T-helper 1 cell (primary cell): ENCODE measurements at regions not wholly inside any gene's neighbourhood (a gene's known extent, or its start where the extent isn't known, plus 50 kb on each side); places are given as distances from the start of the nearest gene placed in this dataset.
"Not testable (repeated sequence)": the region's sequence is repeated elsewhere in the genome, so short reads cannot be mapped to it uniquely, and the experiment has no call there.

Experiments
- DNase-seq, 5 donors: peaks; one replicate each; pipeline ENCODE4 v3.0.0-alpha.2; 2012 to 2020

DNA sequence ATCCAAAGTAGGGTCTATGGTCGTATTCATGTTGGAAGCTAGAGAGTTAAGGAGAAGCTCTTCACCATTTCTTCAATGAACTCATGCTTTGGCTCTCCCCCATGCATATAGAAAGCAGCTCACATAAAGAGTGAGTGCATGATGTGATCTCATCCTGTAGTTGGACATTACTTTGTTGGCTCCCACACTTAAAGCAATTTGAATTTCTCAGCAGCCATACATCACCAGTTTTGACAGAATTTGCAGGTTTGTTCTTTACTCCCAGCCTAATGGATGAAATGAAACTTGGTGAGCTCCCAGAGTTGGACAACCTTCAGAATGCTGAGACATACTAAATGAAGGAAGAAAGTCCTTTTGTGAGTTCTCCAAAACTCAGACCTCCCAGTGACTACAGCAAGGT lies 613.5 kb downstream of the IQCM start:
- DNase-seq = no peak

DNA sequence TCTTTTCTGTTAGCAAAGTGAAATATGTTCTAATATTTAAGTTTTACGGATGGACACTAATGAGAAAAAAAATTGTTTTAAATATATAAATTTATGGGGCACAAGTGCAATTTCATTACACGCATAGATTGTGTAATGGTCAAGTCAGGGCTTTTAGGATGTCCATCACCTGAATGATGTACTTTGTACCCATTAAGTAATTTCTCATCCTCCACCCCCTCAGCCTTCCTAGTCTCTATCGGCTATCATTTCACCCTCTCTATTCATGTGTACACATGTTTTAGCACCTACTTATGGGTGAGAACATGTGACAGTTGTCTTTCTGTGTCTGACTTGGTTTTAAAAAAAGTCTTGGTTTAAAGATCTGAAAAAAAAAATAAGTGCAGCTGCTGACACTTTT lies 616.0 kb downstream of the IQCM start:
- DNase-seq = no peak

DNA sequence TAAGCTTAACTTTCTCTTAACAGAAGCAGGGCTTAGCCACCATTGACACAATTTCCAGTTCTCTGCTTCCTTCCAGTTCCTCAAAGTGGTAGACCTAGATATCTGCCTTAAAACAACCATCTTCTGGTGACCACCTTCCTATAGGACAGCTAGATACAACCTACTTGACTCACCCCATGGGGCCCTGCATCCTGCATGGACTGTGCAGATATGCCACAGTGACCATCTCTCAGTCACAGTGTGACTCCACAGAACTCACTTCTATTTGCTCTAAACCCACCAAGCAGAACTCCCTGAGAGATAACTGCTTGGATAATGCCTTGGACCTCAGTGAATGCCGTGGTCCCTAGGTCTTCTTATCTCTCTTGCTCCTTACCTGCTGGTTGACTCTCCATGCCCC lies 621.6 kb downstream of the IQCM start:
- no peak for DNase-seq

DNA sequence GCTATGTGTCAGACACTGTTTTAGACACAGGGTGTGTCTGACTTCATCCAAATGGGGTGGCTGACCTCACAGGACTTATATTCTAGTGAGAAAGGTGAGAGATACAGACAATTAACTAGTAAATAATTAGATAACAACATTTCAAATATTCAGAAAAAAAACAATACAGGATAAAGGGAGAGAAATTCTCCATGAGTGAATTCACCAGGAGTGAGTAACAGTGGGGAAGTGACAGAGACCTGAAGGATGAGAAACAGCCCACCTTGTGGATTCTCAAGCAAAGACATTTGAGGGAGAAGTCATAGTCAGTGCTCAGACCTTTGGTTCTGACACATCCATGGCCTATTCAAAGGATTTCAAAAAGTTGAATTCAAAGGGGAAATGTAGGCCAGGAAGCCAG lies 627.9 kb downstream of the IQCM start:
- DNase-seq = no peak

DNA sequence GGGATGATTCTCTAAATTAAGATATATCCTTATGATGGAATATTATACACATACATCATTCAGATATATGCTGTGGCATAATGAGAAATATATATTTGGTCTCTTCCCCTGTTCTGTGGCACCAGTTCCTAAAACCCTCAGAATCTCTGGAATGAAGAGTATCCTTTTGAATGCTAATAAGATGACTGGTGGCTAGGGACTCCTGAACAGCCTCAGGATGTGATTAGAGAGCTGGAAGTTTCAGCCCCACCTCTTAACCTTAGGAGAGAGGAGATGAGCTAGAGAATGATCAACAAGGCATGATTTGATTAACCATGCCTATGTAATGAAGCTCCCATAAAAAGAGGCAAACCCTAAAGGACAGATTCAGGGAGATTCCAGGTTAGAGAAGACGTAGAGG lies 632.0 kb downstream of the IQCM start:
- DNase-seq = no peak

DNA sequence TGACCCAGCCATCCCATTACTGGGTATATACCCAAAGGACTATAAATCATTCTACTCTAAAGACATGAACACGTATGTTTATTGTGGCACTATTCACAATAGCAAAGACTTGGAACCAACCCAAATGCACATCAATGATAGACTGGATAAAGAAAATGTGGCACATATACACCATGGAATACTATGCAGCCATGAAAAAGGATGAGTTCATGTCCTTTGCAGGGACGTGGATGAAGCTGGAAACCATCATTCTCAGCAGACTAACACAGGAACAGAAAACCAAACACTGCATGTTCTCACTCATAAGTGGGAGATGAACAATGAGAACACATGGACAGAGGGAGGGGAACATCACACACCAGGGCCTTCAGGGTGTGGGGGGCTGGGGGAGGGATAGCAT lies 634.2 kb downstream of the IQCM start:
- not testable (repeated sequence) for DNase-seq

DNA sequence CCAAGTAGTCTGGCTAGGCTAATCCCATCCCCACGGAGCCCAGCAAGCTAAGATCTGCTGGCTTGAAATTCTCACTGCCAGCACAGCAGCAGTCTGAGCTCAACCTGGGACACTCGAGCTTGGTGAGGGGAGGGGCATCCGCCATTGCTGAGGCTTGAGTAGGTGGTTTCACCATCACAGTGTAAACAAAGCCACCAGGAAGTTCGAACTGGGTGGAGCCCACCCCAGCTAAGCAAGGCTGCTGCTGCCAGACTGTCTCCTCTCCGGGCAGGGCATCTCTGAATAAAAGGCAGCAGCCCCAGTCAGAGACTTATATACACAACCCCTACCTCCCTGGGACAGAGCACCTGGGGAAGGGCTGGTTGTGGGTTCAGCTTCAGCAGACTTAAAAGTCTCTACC lies 639.6 kb downstream of the IQCM start:
- no peak for DNase-seq

DNA sequence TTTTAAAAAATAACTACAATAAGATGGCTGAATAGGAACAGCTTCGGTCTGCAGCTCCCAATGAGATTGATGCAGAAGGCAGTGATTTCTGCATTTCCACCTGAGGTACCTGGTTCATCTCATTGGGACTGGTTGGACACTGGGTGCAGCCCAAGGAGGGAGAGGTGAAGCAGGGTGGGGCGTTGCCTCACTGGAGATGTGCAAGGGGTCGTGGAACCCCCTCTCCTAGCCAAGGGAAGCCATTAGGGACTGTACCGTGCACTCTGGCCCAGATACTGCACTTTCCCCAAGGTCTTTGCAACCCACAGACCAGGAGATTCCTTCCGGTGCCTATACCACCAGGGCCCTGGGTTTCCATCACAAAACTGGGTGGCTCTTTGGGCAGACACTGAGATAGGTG lies 640.1 kb downstream of the IQCM start:
- no peak for DNase-seq

DNA sequence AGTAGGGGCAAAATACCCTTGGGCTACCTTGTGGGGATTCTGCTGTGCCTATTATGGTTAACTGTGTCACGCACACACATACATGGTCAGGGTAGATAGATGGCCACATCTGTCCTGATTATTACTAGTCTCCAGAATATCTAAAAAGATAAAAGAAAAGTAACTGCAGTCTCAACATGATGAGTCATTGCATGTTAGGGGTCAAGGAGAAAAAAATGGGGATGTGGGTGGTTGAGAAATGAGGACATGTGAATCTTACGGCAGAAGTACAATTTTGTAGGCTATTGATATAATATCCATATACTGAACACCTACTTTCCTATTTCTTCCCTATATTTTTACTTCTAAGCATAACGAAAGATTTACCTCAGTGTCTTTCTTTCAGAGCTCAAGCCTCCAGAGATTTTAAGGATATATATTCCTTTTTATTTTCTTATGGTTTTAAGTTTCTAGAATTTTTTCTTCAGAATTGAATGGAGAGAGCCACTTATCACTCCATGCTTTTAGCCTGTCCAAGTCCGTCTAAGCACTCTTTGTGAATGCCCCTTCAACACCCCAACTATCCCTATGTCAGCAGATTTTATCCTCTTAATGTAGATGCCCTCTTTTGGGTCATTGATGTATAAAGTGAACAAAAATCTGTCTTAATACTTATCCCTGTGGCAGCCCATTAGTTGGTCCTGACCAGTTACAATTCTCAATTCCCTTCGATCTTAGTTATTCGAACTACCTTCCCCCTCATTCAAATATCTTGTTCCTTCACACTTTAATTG lies 642.2 kb downstream of the IQCM start:
- DNase-seq = no peak

DNA sequence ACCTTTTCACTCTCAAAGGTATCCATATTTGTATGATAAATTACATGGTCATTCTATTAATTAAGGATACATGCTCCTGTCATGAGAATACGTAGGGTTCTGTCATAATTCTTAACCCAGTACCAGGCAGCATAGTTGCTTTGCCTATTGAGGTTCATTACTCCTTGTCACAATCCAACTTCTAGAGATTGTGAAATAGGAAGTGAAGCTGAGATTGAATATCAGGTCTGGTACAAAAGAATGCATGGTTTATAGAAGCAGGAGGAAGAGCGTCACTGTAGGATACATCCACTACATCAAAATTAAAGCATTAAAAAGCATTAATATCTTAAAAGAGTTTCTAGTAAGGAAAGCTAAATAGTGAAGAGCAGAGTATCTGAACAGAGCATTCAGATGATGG lies 647.0 kb downstream of the IQCM start:
- DNase-seq = no peak

DNA sequence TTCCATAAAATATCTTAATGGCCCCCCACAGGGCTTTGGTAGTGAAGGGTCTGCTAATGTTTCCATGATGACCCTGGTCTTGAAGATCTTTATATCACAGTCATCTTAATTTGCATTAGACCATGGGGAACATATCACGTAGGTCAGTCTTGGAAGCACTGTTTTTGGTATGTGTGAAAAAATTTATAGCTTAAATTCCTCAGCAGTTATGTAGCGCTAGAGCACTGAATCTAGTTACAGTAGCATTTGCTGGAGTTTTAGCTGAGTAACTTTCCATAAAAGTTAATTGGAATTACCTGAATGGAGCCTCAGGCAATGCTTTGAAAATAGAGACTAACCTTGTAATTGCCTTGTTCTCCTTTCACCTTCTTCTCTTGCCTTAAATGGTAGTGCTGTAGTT lies 648.8 kb downstream of the IQCM start:
- no peak for DNase-seq

DNA sequence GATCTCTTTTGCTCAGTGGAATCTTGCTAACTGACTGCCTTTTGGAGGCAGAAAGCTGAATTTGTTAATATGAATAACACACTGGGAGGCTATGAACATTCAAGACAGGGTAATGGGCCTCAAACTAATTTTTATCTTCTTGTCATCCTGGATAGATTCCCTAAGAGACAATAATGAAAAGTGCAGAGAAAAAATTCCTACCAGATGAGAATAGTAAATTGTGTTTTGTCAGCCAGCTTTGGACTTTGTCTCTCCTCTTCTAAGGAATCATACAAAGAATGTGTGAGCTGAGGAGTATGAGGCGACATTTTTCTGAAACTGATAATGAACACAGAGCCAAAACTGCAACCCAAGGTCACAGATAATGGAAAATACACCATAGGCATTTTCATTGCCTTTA lies 649.3 kb downstream of the IQCM start:
- no peak for DNase-seq

DNA sequence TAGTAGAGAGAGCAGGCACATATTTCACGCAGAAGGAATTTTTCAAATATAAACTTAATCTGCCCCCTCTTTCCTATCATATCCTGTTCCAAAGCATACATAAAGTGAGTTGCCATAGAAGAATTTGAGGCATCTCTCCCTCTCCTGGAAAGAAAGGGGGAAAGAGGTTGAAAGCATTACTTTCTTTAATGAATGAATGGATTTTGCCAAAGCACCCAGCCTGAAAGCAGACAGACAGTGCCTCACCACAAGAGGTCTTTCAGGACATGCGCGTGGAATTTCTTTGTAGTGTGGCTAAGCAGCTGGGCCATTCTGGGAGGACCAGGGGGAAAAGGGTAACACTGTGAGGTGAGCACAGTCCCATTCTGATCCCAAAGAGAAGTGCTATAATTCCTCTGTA lies 651.4 kb downstream of the IQCM start:
- DNase-seq = no peak

DNA sequence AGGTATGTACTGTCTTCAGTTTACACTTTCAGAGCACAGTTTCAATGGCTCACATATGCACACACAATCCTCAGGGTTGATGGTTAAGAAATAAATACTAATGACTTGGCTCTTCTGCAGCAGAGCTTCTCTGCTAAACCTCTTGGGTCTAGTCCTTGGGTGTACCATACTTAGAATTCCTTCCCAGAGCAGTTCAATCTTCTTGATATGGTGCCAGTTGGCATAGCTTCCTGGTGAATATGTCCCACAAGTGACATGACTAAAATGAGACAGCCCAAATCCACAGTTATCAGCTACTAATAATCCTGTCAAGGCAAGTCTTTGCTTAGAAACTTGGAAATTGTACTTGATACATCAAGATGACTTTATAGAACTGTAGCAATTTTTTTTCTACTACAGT lies 654.4 kb downstream of the IQCM start:
- DNase-seq = no peak

DNA sequence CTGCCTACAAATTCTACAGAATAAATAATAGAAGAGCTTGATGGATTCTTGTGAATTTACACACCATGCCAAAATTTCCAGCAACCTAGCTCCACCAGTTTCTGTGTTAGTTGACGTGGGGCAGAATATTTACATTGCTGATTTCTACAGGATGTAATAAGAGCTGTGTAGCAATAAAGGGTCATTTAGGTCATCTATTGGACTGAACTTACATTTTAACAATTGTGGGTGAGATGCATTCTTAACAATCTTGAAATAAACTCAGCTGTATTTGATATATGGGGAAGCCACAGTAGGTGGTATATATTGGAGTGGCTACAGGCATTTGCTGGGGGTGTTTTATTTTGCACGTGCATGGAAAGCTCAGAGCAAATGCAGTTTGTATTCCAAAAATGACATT lies 655.3 kb downstream of the IQCM start:
- DNase-seq = no peak

DNA sequence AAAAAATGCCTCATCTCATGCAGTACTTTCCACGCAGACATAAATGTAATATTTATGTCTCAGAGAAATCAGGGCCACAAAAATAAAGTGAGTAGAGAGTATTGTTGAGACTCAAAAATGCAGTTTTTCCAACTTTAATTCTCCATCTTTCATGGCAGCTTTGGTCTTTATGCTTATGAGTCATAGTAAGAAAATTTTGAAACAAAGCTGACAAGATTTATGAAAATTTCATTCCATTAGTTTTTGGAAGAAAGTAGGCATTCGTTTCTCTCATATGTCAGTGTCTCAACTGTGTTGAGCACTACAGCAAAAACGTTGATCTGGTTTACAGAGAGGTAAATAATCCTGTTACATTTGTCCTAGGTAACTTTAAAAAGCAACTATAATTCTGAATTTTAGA lies 656.8 kb downstream of the IQCM start:
- DNase-seq = no peak

DNA sequence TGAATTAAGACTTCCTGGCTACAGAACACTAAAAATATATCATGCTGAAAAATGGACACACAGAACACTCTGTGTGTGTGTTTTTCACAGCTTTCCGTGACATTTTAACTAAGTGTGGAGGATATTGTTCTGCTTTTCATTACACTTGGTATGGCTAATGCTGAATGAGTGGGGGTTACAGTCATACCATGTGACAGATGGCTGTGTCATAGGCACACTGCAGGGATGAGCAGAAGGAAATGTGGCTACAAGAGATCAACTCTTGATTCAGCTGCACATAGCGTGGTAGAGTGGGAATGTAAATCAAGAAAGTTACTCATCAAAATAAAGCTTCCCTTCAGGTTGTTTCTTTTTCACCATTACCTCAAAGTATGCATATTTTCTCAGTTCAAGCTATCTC lies 669.8 kb downstream of the IQCM start:
- no peak for DNase-seq

DNA sequence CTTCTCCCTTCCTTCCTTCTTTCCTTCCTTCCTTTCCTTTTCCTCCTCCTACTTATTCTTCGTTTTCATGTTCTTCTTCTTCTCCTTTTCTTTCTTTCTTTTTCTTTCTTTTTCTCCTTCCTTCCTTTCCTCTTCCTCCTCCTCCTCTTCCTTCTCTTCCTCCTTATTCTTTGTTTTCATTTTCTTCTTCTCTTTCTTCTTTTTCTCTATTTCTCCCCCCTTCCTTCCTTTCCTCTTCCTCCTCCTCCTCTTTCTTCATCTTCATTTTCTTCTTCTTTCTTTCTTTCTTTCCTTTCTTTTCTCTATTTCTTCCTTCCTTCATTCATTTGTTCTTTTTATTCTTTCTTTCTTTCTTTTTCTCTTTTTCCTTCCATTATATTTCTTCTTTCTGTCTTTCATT lies 671.6 kb downstream of the IQCM start:
- DNase-seq = no peak

DNA sequence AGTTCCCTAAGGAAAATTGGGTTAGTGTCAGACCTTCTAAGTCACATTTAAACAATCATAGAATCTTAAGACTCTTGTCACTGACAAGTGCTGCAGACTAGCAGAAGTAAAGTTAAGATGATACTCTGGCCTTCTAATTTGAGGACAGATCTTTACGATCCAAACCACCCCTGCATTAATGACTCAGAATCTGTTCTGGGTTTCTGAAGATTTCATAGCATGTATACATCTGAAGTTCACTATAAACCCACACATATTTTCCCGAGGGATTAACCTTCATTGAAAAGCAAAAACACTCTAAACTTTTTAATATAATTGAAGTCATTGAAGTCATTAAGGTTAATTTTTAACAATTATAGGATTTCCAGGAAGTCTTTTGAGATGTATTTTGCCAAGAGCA lies 674.3 kb downstream of the IQCM start:
- DNase-seq = no peak

DNA sequence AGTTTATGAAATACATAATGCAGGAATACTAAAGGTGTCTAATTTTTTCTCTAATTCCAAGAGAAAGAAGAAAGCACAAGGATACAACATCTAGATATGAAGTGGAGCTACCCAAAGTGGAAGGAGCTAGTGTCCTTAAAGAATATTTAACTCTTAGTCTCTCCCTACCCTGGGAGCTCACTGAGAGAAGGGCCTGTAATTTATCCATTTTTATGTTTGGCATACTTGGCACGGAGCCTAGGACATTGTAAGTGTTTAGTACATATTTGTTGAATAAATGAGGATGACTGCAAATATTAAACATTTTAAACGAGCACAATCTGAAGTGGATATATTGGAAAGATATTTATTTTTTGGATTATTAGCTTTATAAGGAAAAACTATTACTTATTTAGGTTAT lies 674.8 kb downstream of the IQCM start:
- no peak for DNase-seq

DNA sequence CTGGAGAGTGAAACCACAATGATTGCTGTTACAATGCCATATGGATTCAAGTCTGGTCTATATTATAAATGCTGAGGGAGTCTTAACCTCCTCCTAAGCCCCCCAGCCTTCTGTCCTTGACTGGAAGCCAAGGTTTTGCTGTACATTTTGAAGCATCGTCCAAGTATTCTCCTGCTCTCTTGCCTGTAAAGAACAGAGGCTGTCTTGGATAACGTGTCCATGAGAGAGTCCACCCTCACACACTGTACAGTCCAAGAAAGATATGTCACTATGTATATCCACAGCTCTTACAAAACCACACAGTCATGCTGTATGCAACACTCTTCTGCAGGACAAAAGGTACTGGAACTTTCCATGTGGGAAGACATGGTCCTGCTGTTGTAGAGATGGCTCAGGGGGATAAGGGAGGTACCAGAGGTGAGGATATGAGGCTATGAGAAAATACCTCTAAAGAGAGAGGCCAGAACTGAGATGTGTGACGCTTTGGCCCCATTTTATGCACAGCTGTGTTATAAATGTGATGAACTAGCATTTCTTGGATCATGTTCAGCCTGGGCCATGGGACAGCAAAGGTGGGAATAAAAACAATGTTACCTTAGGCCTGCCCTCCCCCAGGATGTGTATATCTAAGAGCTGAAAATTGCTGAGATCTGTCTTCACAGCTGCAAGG lies 678.6 kb downstream of the IQCM start:
- DNase-seq = no peak

DNA sequence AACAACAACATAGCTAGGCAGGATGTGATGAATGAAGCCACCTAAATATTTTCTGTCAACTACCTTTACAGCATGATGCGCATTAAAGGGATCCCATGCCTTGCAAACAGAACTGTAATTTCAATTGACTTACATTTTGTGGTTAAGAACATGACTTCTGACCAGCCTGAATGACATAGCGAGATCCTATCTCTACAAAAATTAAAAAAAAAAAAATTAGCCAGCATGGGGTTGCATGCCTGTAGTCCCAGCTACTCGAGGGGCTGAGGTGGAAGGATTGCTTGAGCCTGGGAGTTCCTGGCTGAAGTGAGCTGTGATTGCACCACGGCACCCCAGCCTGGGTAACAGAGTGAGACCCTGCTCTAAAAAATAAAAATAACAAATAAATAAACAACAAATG lies 680.6 kb downstream of the IQCM start:
- DNase-seq = no peak

DNA sequence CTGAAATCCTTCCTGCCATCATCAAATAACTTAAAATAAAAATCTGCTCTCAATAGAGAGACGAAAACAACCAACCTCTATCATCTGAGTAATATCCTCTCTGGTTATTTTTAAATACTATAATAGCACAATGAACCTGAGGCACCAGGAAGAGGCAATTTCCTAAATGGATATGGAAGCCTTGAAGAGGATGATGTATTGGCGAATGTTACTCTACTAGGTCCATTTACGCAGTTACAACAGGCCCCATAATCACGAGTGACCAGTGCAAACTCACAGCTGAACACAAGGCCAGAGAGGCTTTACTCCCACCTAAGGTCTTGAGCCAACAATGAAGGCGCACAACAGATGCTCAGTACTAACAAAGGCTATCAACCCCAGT lies 678.8 kb upstream of the NR3C2 start:
- no peak for DNase-seq

DNA sequence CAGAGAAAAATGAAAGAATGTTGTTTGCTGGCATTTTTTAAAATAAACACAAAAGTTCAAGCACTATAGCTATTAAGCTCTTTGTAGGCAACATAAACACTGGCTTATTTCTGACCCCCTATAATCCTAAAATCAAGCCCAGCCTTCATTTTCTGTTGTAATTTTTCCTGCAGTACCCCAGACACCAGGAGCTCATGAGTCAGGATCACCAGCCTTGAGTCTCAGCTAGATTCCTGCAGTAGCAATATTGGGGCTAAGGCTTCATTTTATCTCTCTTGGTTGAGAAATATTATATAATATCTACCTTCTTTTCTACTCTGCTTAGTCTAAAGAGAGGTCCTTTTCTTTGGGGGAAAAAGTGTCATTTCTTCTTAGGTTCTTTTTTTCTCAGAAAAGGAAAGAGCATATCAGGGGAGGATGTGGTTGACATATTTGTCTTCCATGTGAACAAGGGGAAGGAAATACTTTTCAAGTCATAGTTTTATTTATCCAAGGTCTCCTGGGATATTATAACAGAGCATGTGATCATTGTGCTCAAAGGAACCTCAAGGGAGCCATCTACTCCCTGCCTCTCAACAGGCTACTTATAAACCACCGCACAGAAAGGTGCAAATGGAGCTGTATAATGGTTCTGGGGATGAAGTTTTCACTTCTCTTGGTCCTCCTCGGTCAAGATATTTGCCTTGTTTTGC lies 678.3 kb upstream of the NR3C2 start:
- no peak for DNase-seq
